GM13976 (cell line): ENCODE measurements at regions not wholly inside any gene's neighbourhood (a gene's known extent, or its start where the extent isn't known, plus 50 kb on each side); places are given as distances from the start of the nearest gene placed in this dataset.

Source experiments
- DNase-seq: peaks from one replicate; pipeline ENCODE4 v3.0.0; 2012; ENCODE audit warnings: low spot score
- CTCF ChIP-seq: IDR thresholded peaks from 2 replicates; pipeline ENCODE4 v1.5.1; 2012; ENCODE audit warnings: borderline replicate concordance, mild to moderate bottlenecking; ENCODE audit not compliant: insufficient read depth; ENCODE audit errors: extremely low read depth, missing control alignments, control extremely low read depth
- in situ Hi-C: fragments of 300-500 bp; cut with MboI; formaldehyde crosslinking; loops from one replicate; pipeline ENCODE4 v1.12.0; 2022; ENCODE audit warnings: low sequenced_read_pairs, mixed read lengths, inconsistent platforms; ENCODE audit not compliant: unreplicated experiment

- in situ Hi-C loops = no loop called here
- no peak for DNase-seq
- TF ChIP-seq CTCF = no peak
Observed at GRCh38 chr17:79424471-79425185, 186.2 kb downstream of the RBFOX3 start.

- no peak for DNase-seq
- TF ChIP-seq CTCF = no peak
- in situ Hi-C loops = no loop called here
Observed at GRCh38 chr17:79423811-79424465, 186.9 kb downstream of the RBFOX3 start.

- in situ Hi-C loops = no loop called here
- no peak for DNase-seq
- no peak for TF ChIP-seq CTCF
Observed at GRCh38 chr17:79422236-79422635, 188.6 kb downstream of the RBFOX3 start.

GRCh38 chr17:79420318-79421243 is 190.3 kb downstream of the RBFOX3 start:
- DNase-seq = peak; percentile 63
- in situ Hi-C loops = no loop called here
- no peak for TF ChIP-seq CTCF

GRCh38 chr17:79417476-79417988 is 193.3 kb downstream of the RBFOX3 start:
- in situ Hi-C loops = no loop called here
- no peak for DNase-seq
- no peak for TF ChIP-seq CTCF

- in situ Hi-C loops = no loop called here
- no peak for DNase-seq
- TF ChIP-seq CTCF = no peak
Observed at GRCh38 chr17:79415909-79416308, 194.9 kb downstream of the RBFOX3 start.
